ENCODE measurements at regions not wholly inside any gene's neighbourhood (a gene's known extent, or its start where the extent isn't known, plus 50 kb on each side); places are given as distances from the start of the nearest gene placed in this dataset.

DNA sequence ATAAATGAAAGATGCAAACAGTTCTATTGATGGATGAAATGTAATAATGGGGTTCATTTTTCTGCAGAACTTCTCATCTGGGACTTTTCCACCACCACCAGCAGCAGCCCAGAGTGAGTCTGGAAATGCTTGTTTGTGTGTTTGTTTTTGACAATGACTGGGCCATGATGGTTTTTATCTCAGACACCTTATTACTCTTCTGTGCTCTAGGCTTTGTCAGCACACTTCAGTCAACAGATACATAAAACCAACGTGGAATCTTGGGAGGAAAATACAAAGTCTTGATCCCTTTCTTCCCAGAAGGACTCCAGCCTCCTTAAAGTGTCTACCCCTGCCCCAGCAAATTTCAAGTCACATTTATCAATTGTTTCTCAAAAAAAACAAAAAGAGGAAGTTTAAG lies 134.0 kb downstream of the MREG start:
- no peak overlapping the region for H3K4me3 ChIP-seq (ENCODE audit: low read depth, low read length)
- TF ChIP-seq, protein P1, sequence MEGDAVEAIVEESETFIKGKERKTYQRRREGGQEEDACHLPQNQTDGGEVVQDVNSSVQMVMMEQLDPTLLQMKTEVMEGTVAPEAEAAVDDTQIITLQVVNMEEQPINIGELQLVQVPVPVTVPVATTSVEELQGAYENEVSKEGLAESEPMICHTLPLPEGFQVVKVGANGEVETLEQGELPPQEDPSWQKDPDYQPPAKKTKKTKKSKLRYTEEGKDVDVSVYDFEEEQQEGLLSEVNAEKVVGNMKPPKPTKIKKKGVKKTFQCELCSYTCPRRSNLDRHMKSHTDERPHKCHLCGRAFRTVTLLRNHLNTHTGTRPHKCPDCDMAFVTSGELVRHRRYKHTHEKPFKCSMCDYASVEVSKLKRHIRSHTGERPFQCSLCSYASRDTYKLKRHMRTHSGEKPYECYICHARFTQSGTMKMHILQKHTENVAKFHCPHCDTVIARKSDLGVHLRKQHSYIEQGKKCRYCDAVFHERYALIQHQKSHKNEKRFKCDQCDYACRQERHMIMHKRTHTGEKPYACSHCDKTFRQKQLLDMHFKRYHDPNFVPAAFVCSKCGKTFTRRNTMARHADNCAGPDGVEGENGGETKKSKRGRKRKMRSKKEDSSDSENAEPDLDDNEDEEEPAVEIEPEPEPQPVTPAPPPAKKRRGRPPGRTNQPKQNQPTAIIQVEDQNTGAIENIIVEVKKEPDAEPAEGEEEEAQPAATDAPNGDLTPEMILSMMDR (IDR thresholded peaks at IDR 0.05; ENCODE audit: insufficient read depth, low read length, severe bottlenecking) = no peak
- no peaks in the 10 kb centered on the region for H3K27me3 ChIP-seq (ENCODE audit: control insufficient read depth, insufficient read depth, low read length)
- FAIRE-seq (no peak), DNase-seq (ENCODE audit: low read depth) (no peak)
- H3K36me3 ChIP-seq (ENCODE audit: control insufficient read depth, insufficient read depth, low read length) = no peaks in the 10 kb centered on the region

DNA sequence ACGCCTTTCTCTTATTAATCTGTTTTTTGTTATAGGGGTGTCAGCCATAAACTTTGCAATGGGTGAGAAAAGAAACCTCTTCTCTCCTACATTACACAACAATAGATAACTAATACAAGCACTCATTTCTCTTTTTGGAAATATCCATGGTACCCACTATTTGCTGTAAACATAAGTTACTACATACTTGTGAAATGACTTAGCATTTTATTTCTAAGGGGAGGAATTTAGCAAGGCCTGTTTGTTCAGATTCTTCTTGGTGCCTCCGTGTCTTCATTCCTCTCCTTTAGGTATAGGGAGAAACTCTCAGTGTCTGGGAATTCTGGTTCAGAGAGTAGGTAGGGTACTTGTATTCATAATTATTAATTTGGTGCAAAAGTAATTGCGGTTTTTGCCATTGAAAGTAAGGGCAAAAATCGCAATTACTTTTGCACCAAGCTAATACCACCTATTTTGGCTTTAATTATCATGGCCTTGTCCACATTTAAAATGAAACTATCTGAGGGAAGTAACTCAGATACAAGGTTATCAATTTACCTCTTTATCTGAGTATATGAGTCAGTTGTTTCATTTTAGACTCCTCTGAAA lies 134.8 kb downstream of the MREG start:
- DNase-seq (ENCODE audit: low read depth) (peak; percentile 77), FAIRE-seq (no peak)
- TF ChIP-seq, protein P1 (IDR thresholded peaks at IDR 0.05; ENCODE audit: insufficient read depth, low read length, severe bottlenecking) = no peak
- Histone ChIP-seq H3K36me3 (ENCODE audit: control insufficient read depth, insufficient read depth, low read length) (no peaks in the 10 kb centered on the region), H3K27me3 (ENCODE audit: control insufficient read depth, insufficient read depth, low read length) (no peaks in the 10 kb centered on the region), H3K4me3 (ENCODE audit: low read depth, low read length) (no peak overlapping the region)

DNA sequence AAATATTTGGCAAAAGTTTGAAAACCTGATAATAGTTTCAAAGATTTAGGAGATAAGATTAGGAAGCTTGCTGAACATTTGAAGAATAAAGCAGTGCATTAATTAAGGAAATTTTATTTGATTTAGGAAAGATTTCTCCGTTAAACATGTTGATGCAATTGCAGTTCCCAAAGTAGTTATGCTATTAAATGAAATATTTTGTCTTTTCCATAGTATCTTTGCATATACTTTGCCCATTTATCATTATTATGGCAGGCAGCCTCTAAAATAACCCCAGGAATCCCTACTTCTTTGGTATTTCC lies 136.5 kb downstream of the MREG start:
- DNase-seq (ENCODE audit: low read depth) (no peak), FAIRE-seq (no peak)
- TF ChIP-seq, protein P1 (IDR thresholded peaks at IDR 0.05; ENCODE audit: insufficient read depth, low read length, severe bottlenecking) = no peak
- Histone ChIP-seq H3K27me3 (ENCODE audit: control insufficient read depth, insufficient read depth, low read length) (no peaks in the 10 kb centered on the region), H3K4me3 (ENCODE audit: low read depth, low read length) (no peak overlapping the region), H3K36me3 (ENCODE audit: control insufficient read depth, insufficient read depth, low read length) (no peaks in the 10 kb centered on the region)

DNA sequence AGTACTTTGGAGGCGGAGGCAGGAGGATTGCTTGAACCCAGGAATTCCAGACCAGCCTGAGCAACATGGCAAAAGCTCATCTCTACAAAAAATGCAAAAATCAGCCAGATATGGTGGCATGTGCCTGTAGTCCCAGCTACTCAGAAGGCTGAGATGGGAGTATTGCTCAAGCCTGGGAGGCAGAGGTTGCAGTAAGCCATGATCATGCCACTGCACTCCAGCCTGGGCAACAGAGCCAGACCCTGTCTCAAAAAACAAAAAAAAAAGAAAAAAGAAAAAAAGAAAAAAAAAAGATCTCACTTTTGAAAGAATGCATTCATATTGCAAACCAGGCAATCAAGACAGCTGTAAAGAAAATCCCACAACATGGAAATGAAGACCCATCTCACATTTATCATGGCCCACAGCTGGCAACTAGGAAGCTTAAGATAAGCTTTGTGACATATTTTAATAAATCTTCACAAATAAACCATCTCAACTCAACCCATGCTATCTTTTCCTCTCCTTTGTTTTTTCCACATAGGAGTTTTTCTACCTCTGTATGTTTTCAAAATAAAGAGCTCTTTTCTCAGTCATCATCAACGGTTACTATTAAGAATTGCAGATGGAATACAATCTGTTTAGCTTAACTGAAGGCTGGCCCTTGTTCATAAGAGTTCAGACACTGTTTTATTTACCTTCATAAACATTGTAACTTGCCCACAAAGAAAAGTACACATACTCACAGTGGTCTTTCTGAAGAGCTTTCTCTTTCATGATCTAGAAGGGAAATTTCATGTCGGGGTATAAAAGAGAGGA lies 137.0 kb downstream of the MREG start:
- DNase-seq (ENCODE audit: low read depth) (no peak), FAIRE-seq (no peak)
- TF ChIP-seq, protein P1 (IDR thresholded peaks at IDR 0.05; ENCODE audit: insufficient read depth, low read length, severe bottlenecking) = no peak
- Histone ChIP-seq H3K36me3 (ENCODE audit: control insufficient read depth, insufficient read depth, low read length) (no peaks in the 10 kb centered on the region), H3K4me3 (ENCODE audit: low read depth, low read length) (no peak overlapping the region), H3K27me3 (ENCODE audit: control insufficient read depth, insufficient read depth, low read length) (no peaks in the 10 kb centered on the region)

DNA sequence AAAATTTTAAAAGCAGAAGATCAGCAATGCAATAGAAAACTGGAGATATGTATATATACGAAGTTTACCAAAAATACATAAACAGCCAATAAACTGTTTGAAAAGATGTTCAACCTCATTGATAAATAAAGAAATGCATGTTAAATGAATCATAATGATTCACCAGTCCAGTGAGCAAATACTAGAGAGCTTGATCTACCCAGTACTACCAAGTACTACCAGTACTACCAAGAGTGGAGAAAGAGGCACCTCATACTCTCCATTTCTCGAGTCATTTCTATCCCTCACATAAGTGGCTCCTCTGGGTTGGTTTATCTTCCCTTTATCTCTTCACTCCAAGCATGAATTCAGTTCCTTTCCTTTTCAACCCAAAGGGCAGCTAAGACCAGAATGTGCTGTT lies 138.9 kb downstream of the MREG start:
- no peaks in the 10 kb centered on the region for H3K27me3 ChIP-seq (ENCODE audit: control insufficient read depth, insufficient read depth, low read length)
- FAIRE-seq = no peak
- H3K36me3 ChIP-seq (ENCODE audit: control insufficient read depth, insufficient read depth, low read length) = no peaks in the 10 kb centered on the region
- DNase-seq (ENCODE audit: low read depth) = peak; percentile 72
- no peak overlapping the region for H3K4me3 ChIP-seq (ENCODE audit: low read depth, low read length)
- TF ChIP-seq, protein P1 (IDR thresholded peaks at IDR 0.05; ENCODE audit: insufficient read depth, low read length, severe bottlenecking) = no peak

DNA sequence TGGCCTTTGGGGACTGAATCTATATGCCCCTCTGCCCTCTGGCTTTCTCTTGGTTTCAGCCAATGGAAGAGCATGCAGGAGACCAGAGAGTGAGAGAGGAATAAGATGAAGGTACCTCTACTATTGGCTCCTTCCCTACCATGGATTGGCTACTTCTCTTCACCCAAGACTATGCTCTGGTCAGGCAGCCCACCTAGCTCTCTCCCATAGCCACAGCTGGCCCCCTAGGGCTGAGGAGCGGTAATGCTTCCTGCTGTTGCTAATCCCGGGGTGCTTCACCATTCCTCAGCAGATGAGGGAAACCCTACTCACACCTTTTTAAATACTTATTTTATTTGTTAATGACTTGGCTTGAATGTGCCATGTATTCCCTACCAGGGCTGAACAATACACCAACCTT lies 142.4 kb downstream of the MREG start:
- DNase-seq (ENCODE audit: low read depth) = no peak
- no peak overlapping the region for H3K4me3 ChIP-seq (ENCODE audit: low read depth, low read length)
- H3K36me3 ChIP-seq (ENCODE audit: control insufficient read depth, insufficient read depth, low read length) = no peaks in the 10 kb centered on the region
- no peaks in the 10 kb centered on the region for H3K27me3 ChIP-seq (ENCODE audit: control insufficient read depth, insufficient read depth, low read length)
- no peak for FAIRE-seq
- TF ChIP-seq, protein P1 (IDR thresholded peaks at IDR 0.05; ENCODE audit: insufficient read depth, low read length, severe bottlenecking) = peak; percentile 28
